Astrocyte (in vitro differentiated cells and primary cell): ENCODE measurements at regions not wholly inside any gene's neighbourhood (a gene's known extent, or its start where the extent isn't known, plus 50 kb on each side); places are given as distances from the start of the nearest gene placed in this dataset.
"Not testable (repeated sequence)": the region's sequence is repeated elsewhere in the genome, so short reads cannot be mapped to it uniquely, and the experiment has no call there.

ENCODE experiments used
- DNase-seq: peaks from one replicate; pipeline ENCODE4 v3.0.0-alpha.2; 2010; ENCODE audit warnings: low read depth
- FAIRE-seq: peaks from 2 replicates; lab custom pipeline; 2011; peaks lifted over from hg19 to GRCh38; lab: Jason Lieb, UNC
- H2AFZ ChIP-seq: 2 replicates; pipeline ENCODE4 v1.6.0; 2012; ENCODE audit warnings: low read depth, low read length, inconsistent platforms
- H3K27ac ChIP-seq: 2 replicates; pipeline ENCODE4 v1.5.1; 2011; ENCODE audit warnings: low read depth, low read length, inconsistent platforms
- H3K27me3 ChIP-seq: 2 replicates; pipeline ENCODE4 v1.6.0; 2011; ENCODE audit warnings: low read length, inconsistent platforms; ENCODE audit not compliant: insufficient read depth
- H3K36me3 ChIP-seq: 2 replicates; pipeline ENCODE4 v1.5.1; 2011; ENCODE audit warnings: low read length, inconsistent platforms; ENCODE audit not compliant: insufficient read depth
- H3K4me1 ChIP-seq: 2 replicates; pipeline ENCODE4 v1.5.1; 2011; ENCODE audit warnings: low read length, inconsistent platforms; ENCODE audit not compliant: insufficient read depth
- H3K4me2 ChIP-seq: 2 replicates; pipeline ENCODE4 v1.6.0; 2012; ENCODE audit warnings: low read length, inconsistent platforms
- H3K4me3 ChIP-seq: 2 replicates; pipeline ENCODE4 v1.5.1; 2011; ENCODE audit warnings: low read depth, mild to moderate bottlenecking, low read length, inconsistent platforms; ENCODE audit not compliant: insufficient read depth
- H3K79me2 ChIP-seq: 2 replicates; pipeline ENCODE4 v1.6.0; 2012; ENCODE audit warnings: mild to moderate bottlenecking, low read length, inconsistent platforms; ENCODE audit not compliant: insufficient read depth
- H3K9ac ChIP-seq: 2 replicates; pipeline ENCODE4 v1.6.0; 2012; ENCODE audit warnings: mild to moderate bottlenecking, low read length, inconsistent platforms
- H3K9me3 ChIP-seq: 2 replicates; pipeline ENCODE4 v1.5.1; 2012; ENCODE audit warnings: low read depth, mild to moderate bottlenecking, low read length, inconsistent platforms; ENCODE audit not compliant: insufficient read depth
- H4K20me1 ChIP-seq: 2 replicates; pipeline ENCODE4 v1.6.0; 2012; ENCODE audit warnings: low read length, inconsistent platforms; ENCODE audit not compliant: insufficient read depth
- H3K27ac Mint-ChIP-seq: one replicate; pipeline ENCODE4 v1.8.0; 2021; ENCODE audit warnings: mild to moderate bottlenecking, mixed read lengths; ENCODE audit not compliant: unreplicated experiment
- H3K27me3 Mint-ChIP-seq: one replicate; pipeline ENCODE4 v1.8.0; 2021; ENCODE audit warnings: low read depth, mixed read lengths; ENCODE audit not compliant: unreplicated experiment
- H3K36me3 Mint-ChIP-seq: one replicate; pipeline ENCODE4 v1.8.0; 2021; ENCODE audit warnings: low read depth, mixed read lengths; ENCODE audit not compliant: unreplicated experiment
- H3K4me1 Mint-ChIP-seq: one replicate; pipeline ENCODE4 v1.8.0; 2021; ENCODE audit warnings: low read depth, mixed read lengths; ENCODE audit not compliant: unreplicated experiment
- H3K4me3 Mint-ChIP-seq: one replicate; pipeline ENCODE4 v1.8.0; 2021; ENCODE audit warnings: mild to moderate bottlenecking, moderate library complexity, mixed read lengths; ENCODE audit not compliant: unreplicated experiment
- H3K9me3 Mint-ChIP-seq: one replicate; pipeline ENCODE4 v1.8.0; 2021; ENCODE audit warnings: mild to moderate bottlenecking, mixed read lengths; ENCODE audit not compliant: unreplicated experiment
- EZH2 ChIP-seq: IDR thresholded peaks from 2 replicates; pipeline ENCODE4 v1.6.1; 2012; ENCODE audit warnings: mild to moderate bottlenecking, low read length, inconsistent platforms; ENCODE audit not compliant: insufficient read depth
- TF ChIP-seq, protein P1 (sequence below): IDR thresholded peaks from 2 replicates; pipeline ENCODE4 v1.5.1; 2011; ENCODE audit warnings: low read depth, mild to moderate bottlenecking, inconsistent platforms, low read length, moderate library complexity; ENCODE audit not compliant: insufficient read depth

DNA sequence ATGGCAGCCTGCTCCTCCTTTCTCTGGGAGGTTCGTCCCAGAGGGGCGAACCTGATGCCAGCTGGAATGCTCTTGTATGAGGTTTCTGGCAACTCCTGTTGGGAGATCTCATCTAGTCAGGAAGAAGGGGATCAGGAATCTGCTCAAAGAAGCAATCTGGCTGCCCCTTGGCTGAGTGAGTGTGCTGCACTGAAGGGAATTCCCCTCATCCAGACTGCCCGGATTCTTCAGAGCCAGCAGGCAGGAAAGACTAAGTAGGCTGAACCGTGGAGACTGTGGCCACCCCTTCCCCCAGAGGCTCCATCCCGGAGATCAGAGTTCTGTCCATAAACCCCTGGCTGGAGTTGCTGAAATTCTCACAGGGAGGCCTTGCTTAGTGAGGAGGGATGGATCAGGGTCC, 476.0 kb downstream of the CSNK1G3 start:
- Histone ChIP-seq H4K20me1 (no peaks in the 10 kb centered on the region), H3K27me3 (no peaks in the 10 kb centered on the region), H3K27ac (no peak overlapping the region), H3K4me1 (no peaks in the 10 kb centered on the region), H3K9me3 (no peaks in the 10 kb centered on the region), H2AFZ (no peak overlapping the region), H3K4me2 (no peak overlapping the region), H3K4me3 (no peak overlapping the region), H3K9ac (no peak overlapping the region), H3K36me3 (no peaks in the 10 kb centered on the region), H3K79me2 (no peaks in the 10 kb centered on the region)
- Mint-ChIP-seq H3K9me3 (peaks cover 11% of the 10 kb centered on the region), H3K27me3 (no peaks in the 10 kb centered on the region), H3K36me3 (no peaks in the 10 kb centered on the region), H3K4me1 (peaks cover 17% of the 10 kb centered on the region), H3K4me3 (no peak overlapping the region), H3K27ac (no peak overlapping the region)
- FAIRE-seq = no peak
- TF ChIP-seq, protein P1, sequence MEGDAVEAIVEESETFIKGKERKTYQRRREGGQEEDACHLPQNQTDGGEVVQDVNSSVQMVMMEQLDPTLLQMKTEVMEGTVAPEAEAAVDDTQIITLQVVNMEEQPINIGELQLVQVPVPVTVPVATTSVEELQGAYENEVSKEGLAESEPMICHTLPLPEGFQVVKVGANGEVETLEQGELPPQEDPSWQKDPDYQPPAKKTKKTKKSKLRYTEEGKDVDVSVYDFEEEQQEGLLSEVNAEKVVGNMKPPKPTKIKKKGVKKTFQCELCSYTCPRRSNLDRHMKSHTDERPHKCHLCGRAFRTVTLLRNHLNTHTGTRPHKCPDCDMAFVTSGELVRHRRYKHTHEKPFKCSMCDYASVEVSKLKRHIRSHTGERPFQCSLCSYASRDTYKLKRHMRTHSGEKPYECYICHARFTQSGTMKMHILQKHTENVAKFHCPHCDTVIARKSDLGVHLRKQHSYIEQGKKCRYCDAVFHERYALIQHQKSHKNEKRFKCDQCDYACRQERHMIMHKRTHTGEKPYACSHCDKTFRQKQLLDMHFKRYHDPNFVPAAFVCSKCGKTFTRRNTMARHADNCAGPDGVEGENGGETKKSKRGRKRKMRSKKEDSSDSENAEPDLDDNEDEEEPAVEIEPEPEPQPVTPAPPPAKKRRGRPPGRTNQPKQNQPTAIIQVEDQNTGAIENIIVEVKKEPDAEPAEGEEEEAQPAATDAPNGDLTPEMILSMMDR = no peak
- no peak for TF ChIP-seq EZH2
- no peak for DNase-seq

GRCh38 chr5:123976379-123977033, 464.5 kb downstream of the CSNK1G3 start:
- H4K20me1 ChIP-seq = no peaks in the 10 kb centered on the region
- H3K4me2 ChIP-seq = no peak overlapping the region
- no peak for DNase-seq
- peaks cover 3% of the 10 kb centered on the region for H3K9me3 Mint-ChIP-seq
- no peak overlapping the region for H3K9ac ChIP-seq
- no peak overlapping the region for H3K27ac ChIP-seq
- H3K4me3 Mint-ChIP-seq = no peak overlapping the region
- H3K4me3 ChIP-seq = no peak overlapping the region
- no peak overlapping the region for H2AFZ ChIP-seq
- H3K36me3 ChIP-seq = no peaks in the 10 kb centered on the region
- no peaks in the 10 kb centered on the region for H3K4me1 Mint-ChIP-seq
- TF ChIP-seq, protein P1 = no peak
- no peak for TF ChIP-seq EZH2
- H3K79me2 ChIP-seq = no peaks in the 10 kb centered on the region
- H3K27me3 ChIP-seq = no peaks in the 10 kb centered on the region
- H3K27me3 Mint-ChIP-seq = no peaks in the 10 kb centered on the region
- FAIRE-seq = no peak
- H3K9me3 ChIP-seq = no peaks in the 10 kb centered on the region
- no peak overlapping the region for H3K27ac Mint-ChIP-seq
- H3K4me1 ChIP-seq = no peaks in the 10 kb centered on the region
- no peaks in the 10 kb centered on the region for H3K36me3 Mint-ChIP-seq

- H3K79me2 ChIP-seq, H3K9me3 Mint-ChIP-seq, H3K4me3 Mint-ChIP-seq, DNase-seq, FAIRE-seq, H3K36me3 Mint-ChIP-seq, H3K36me3 ChIP-seq, H3K27ac Mint-ChIP-seq, H3K27me3 ChIP-seq, H3K27ac ChIP-seq, H3K9ac ChIP-seq, H3K4me2 ChIP-seq, H3K9me3 ChIP-seq, H3K4me3 ChIP-seq, H3K4me1 Mint-ChIP-seq, H2AFZ ChIP-seq, H3K4me1 ChIP-seq, H4K20me1 ChIP-seq, H3K27me3 Mint-ChIP-seq: not testable (repeated sequence)
Observed at GRCh38 chr5:123975521-123975920, 463.5 kb downstream of the CSNK1G3 start.
